Natural killer cell (primary cell): ENCODE measurements at regions not wholly inside any gene's neighbourhood (a gene's known extent, or its start where the extent isn't known, plus 50 kb on each side); places are given as distances from the start of the nearest gene placed in this dataset.
"Not testable (repeated sequence)": the region's sequence is repeated elsewhere in the genome, so short reads cannot be mapped to it uniquely, and the experiment has no call there.

Source experiments
- ATAC-seq, 3 donors: fragments of 150-1000 bp in 2 of 3; fragments of 200-7000 bp in 1 of 3; cut with Tn5 transposase; 1 replicate in 1 of 3; 2 replicates in 2 of 3; pipeline ENCODE4 v1.10.0; 2021; ENCODE audit warnings: mild to moderate bottlenecking in 2 of 3, moderate library complexity in 2 of 3
- DNase-seq, 2 donors: peaks; one replicate each; pipeline versions ENCODE4 v3.0.0 to v3.0.0-alpha.2; 2013 to 2021; ENCODE audit warnings: mixed read lengths in 1 of 2
- H3K27ac ChIP-seq: one replicate; pipeline ENCODE4 v1.5.1; 2013; ENCODE audit warnings: mild to moderate bottlenecking, low read length
- H3K27me3 ChIP-seq: one replicate; pipeline ENCODE4 v1.6.1; 2013; ENCODE audit warnings: low read length; ENCODE audit not compliant: control insufficient read depth, insufficient read depth
- H3K36me3 ChIP-seq: one replicate; pipeline ENCODE4 v1.6.1; 2013; ENCODE audit warnings: low read length; ENCODE audit not compliant: control insufficient read depth, insufficient read depth
- H3K4me1 ChIP-seq: one replicate; pipeline ENCODE4 v1.6.1; 2013; ENCODE audit warnings: low read length; ENCODE audit not compliant: control insufficient read depth, insufficient read depth
- H3K4me3 ChIP-seq: one replicate; pipeline ENCODE4 v1.5.1; 2013; ENCODE audit warnings: low read length
- H3K9me3 ChIP-seq: one replicate; pipeline ENCODE4 v1.6.1; 2013; ENCODE audit warnings: low read length; ENCODE audit not compliant: control insufficient read depth, insufficient read depth
- H3K27ac Mint-ChIP-seq, 2 donors: one replicate each; pipeline ENCODE4 v1.8.0; 2022; ENCODE audit warnings: mild to moderate bottlenecking in 2 of 2, mixed read lengths in 2 of 2, moderate library complexity in 1 of 2
- H3K27me3 Mint-ChIP-seq, 2 donors: one replicate each; pipeline ENCODE4 v1.8.0; 2022; ENCODE audit warnings: low read depth in 2 of 2, mixed read lengths in 2 of 2
- H3K36me3 Mint-ChIP-seq: one replicate; pipeline ENCODE4 v1.8.0; 2022; ENCODE audit warnings: mixed read lengths
- H3K4me1 Mint-ChIP-seq, 2 donors: one replicate each; pipeline ENCODE4 v1.8.0; 2022; ENCODE audit warnings: mixed read lengths in 2 of 2
- H3K4me3 Mint-ChIP-seq: one replicate; pipeline ENCODE4 v1.8.0; 2022; ENCODE audit warnings: mild to moderate bottlenecking, moderate library complexity, mixed read lengths
- H3K9me3 Mint-ChIP-seq, 2 donors: one replicate each; pipeline ENCODE4 v1.8.0; 2022; ENCODE audit warnings: mixed read lengths in 2 of 2
- WGBS: methylation state at CpG from one replicate; pipeline ENCODE4 v1.1.7; 2013; ENCODE audit warnings: missing lambda C conversion rate; ENCODE audit not compliant: insufficient coverage; 5-methylcytosine and 5-hydroxymethylcytosine counted together
- intact Hi-C: fragments of 100-400 bp; cut with micrococcal nuclease; formaldehyde crosslinking; loops from one replicate; pipeline ENCODE4 v1.14.2; 2022

DNA sequence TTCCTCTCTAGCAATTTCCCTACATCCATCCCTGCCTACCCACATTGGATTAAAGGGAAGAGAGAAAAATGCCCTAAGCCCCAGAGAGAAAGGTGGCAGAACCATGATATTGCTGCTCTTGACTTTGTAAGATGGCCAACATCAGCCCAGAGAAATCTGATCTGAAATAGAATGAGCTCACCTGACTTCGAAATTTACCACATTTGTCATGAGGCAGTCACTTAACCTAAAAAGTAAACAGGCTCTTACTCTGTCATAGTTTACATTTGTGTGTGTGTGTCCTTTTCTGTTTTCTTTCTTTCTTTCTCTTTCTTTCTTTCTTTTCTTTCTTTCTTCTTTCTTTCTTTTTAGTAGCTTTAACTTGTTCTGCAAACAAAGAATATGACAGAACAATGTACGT lies 255.0 kb upstream of the PLGLB1 start:
- 86% methylated on average over 1 of the region's 2 CpGs for WGBS
- H3K27ac Mint-ChIP-seq, H3K4me1 ChIP-seq, H3K27me3 ChIP-seq, H3K4me3 ChIP-seq, intact Hi-C loops, H3K4me3 Mint-ChIP-seq, H3K4me1 Mint-ChIP-seq, H3K9me3 Mint-ChIP-seq, H3K27ac ChIP-seq, DNase-seq, H3K36me3 Mint-ChIP-seq, H3K27me3 Mint-ChIP-seq, ATAC-seq, H3K9me3 ChIP-seq, H3K36me3 ChIP-seq: not testable (repeated sequence)

DNA sequence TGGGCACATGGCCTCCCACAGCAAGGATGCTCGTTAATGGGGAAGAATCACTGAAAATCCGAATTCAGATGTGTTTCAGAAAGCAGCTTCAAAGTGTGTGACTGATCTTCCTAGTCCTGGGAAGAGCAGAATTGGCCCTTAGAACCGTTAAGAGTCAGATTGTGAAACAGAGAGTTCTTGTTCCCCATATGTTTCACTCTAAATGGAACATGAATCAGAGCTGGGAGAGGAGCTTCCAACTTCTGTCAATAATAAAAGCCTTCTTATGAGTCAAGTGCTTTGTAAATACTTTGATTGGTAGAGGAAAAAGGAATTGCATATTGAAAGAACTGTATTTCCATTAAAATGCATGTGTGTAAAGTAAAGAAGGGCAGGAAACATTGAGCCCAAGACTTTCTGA lies 256.1 kb upstream of the PLGLB1 start:
- H3K36me3 ChIP-seq, H3K36me3 Mint-ChIP-seq, H3K27me3 Mint-ChIP-seq, DNase-seq, H3K4me3 Mint-ChIP-seq, H3K27me3 ChIP-seq, H3K9me3 ChIP-seq, H3K27ac ChIP-seq, H3K4me1 Mint-ChIP-seq, ATAC-seq, H3K27ac Mint-ChIP-seq, intact Hi-C loops, H3K4me3 ChIP-seq, H3K9me3 Mint-ChIP-seq, H3K4me1 ChIP-seq: not testable (repeated sequence)
- WGBS, result no CpG with 5 or more reads among the region's 3 CpGs

DNA sequence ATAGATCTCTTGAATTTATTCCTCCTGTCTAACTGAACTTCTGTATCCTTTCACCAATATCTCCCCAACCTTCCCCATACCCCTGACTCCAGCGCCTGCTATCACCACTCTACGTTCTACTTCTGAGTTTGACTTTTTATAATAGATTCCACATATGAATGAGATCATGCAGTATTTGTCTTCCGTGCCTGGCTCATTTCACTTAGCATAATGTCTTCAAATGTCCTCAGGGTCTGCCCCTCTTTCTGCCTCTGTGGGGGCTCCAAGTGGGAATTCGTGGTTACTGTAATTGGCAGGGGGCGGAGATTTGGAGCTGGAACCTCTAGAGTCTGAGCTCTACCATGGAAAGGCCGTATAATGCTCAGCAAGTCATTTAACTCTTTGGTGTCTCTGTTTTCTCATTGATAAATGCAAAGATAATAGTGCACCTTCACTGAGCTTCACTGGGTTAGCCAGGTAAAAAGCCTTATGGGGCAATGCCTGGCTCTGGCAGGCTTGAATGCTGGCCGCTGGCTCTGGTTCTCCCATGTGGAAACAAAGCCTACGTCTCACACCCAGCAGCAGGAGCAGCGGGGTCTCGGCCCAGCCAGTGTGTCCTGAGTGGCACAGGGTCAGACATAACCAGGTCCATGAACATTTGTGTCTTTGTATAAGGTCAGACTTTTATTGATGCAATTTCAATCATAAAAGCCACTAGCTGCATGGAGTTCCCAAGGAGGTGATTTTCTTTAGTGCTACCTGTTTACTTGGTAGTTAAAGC lies 259.1 kb upstream of the PLGLB1 start:
- H3K27ac Mint-ChIP-seq, H3K9me3 ChIP-seq, intact Hi-C loops, H3K27me3 ChIP-seq, H3K4me1 Mint-ChIP-seq, H3K4me3 Mint-ChIP-seq, H3K4me3 ChIP-seq, H3K4me1 ChIP-seq, H3K27me3 Mint-ChIP-seq, H3K27ac ChIP-seq, DNase-seq, H3K9me3 Mint-ChIP-seq, H3K36me3 ChIP-seq, H3K36me3 Mint-ChIP-seq, ATAC-seq: not testable (repeated sequence)
- WGBS, result no CpG with 5 or more reads among the region's 10 CpGs

DNA sequence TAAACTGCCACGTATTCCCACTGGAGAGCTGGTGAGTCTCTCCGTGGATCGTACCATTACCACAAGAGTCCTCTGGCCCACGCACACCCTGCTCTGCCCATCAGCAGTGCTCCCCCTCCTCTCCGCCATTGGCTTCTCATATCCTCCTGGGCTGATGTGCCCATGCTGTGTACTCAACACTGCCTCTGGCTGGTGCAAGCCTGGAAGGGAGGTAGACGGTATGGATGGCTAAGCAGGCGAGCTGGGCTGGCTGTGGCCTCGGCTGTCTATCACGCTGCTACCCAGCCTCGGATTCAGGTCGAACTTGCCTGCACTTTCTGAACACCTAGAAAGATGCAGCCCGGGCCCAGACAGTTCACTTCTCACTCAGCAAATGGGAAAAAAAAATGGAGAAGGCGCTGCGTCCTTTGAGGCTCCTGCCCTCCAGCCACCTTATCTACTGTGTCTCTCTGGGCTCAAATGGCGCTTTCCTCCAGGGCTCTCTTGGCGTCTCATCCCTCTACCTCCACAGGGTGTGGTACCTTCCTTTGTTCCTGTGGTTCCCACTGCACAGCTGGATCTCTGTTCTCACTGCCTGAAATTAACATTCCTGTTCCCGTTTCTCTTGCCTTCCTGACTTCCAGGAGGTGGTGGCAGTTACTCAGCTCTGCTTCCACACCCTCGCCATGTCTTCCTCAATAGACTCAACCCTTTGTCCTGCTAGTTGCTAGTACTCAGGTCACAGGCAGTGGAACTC lies 262.3 kb upstream of the PLGLB1 start:
- H3K36me3 ChIP-seq, H3K9me3 Mint-ChIP-seq, H3K4me1 ChIP-seq, H3K4me3 ChIP-seq, H3K9me3 ChIP-seq, ATAC-seq, H3K27ac ChIP-seq, H3K27me3 Mint-ChIP-seq, H3K4me3 Mint-ChIP-seq, DNase-seq, H3K36me3 Mint-ChIP-seq, H3K4me1 Mint-ChIP-seq, H3K27ac Mint-ChIP-seq, intact Hi-C loops, H3K27me3 ChIP-seq: not testable (repeated sequence)
- 89% methylated on average over 14 of the region's 18 CpGs for WGBS

DNA sequence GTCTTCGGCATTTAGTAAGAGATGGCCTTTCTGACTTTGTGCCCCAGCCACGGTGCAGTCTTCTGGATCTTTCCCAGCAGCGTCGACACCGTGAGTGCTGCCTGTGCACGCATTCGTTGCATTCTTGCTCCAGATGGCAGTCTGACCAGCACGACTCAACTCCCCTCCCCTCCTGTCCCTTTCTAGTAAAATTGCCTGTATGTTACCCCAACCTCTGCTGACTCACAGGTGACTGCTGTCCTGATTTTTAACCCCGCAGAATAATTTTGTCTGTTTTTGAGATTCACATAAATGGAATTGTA lies 262.8 kb upstream of the PLGLB1 start:
- H3K27ac Mint-ChIP-seq, H3K9me3 ChIP-seq, H3K27ac ChIP-seq, H3K4me3 Mint-ChIP-seq, H3K4me1 ChIP-seq, intact Hi-C loops, H3K9me3 Mint-ChIP-seq, H3K4me1 Mint-ChIP-seq, ATAC-seq, H3K36me3 Mint-ChIP-seq, H3K27me3 ChIP-seq, H3K36me3 ChIP-seq, H3K27me3 Mint-ChIP-seq, DNase-seq, H3K4me3 ChIP-seq: not testable (repeated sequence)
- no CpG with 5 or more reads among the region's 9 CpGs for WGBS

DNA sequence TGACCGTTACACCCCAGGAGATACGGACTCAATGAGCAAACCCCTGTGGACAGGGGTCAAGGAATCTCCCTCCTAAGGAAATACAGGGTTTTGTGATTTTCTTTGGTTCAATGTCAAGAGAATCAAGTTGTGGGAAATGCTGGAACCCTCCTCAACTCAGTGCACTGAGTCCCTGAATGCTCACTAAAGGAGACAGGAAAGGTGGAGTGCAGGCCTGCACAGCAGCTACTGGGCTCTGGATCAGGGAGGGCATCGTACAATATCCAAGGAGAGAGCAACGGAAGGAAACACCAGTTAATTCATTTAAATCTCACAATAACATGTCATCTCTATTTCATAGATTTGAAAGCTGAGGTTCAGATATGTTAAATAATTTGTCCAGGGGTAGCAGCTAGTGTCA lies 263.5 kb upstream of the PLGLB1 start:
- WGBS, result 85% methylated on average over 2 of the region's 4 CpGs
- H3K9me3 Mint-ChIP-seq, ATAC-seq, intact Hi-C loops, H3K4me1 Mint-ChIP-seq, H3K27me3 Mint-ChIP-seq, H3K27ac ChIP-seq, H3K36me3 ChIP-seq, H3K9me3 ChIP-seq, DNase-seq, H3K4me1 ChIP-seq, H3K4me3 ChIP-seq, H3K27me3 ChIP-seq, H3K4me3 Mint-ChIP-seq, H3K36me3 Mint-ChIP-seq, H3K27ac Mint-ChIP-seq: not testable (repeated sequence)

DNA sequence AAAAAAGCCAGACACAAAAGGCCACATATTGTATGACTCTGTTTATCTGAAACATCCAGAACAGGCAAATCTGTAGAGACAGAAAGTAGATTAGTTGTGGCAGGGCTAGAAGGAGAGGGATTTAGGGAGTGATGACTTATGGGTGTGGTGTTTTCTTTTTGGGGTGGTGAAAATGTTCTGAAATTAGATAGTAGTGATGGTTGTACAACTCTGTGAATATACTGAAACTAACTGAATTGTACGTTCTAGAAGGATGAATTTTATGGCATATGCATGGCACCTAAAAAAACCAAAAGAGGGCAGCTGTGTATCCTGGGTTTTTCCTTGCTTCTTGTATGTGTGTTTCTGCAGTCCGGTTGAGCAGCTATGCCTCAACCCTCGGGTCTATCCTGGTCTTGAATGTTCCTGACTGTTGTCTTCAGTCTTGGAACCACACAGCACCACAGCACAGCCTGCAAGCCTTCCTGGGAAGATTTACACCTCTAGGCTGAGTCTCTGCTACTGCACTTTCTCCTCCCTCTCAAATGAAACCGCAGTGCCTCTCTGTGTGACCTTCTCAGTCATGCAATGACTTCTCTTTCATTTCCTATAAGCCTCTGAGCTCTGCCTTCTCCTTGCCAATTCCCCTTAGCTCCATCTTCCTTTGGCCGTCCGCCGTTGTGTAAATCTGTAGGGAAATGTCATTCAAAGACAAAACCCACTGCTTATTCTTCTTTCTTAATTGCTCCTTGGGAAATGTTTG lies 269.1 kb upstream of the PLGLB1 start:
- ATAC-seq, result peak in 2 of 3 donors; percentile 65 to 79
- H3K4me1 ChIP-seq, H3K9me3 Mint-ChIP-seq, H3K27me3 ChIP-seq, H3K9me3 ChIP-seq, H3K27ac ChIP-seq, H3K36me3 ChIP-seq, intact Hi-C loops, H3K36me3 Mint-ChIP-seq, H3K4me3 Mint-ChIP-seq, H3K27me3 Mint-ChIP-seq, H3K4me3 ChIP-seq, H3K27ac Mint-ChIP-seq: not testable (repeated sequence)
- peak in 1 of 2 donors; percentile 4 for DNase-seq
- H3K4me1 Mint-ChIP-seq, result peaks cover 0 to 11% of the 10 kb centered on the region in 2 donors
- WGBS, result no CpG with 5 or more reads among the region's 7 CpGs
